ENCODE measurements at regions not wholly inside any gene's neighbourhood (a gene's known extent, or its start where the extent isn't known, plus 50 kb on each side); places are given as distances from the start of the nearest gene placed in this dataset.

DNA sequence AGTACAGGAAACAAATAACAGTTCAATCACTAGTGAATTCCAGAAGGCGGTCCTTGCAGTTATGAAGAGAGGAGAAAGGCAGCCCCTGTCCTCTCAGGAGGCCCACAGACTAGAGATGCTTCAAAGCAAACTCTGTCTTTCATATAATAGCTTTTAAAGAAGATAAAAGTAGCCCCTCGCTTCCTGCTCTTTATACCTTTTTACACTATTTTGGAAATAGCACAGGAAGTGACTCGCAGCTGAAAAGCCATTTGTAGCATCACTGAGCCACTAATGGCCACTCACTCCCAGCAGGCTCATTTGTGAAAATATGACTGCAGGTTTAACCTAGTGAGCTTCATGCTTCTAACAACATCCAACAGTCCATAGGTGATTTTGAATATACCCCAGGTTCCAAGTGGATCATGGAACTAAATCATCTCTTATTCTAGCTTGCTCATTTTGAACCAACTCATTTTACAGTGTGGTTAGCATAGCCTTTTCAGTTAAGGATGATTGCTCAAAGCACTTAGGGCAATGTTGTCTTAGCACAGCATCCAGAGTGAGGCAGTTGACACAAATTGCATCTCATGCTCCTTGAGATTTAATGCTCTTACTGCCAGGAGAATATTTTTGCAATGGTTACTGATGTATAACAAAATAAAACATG is 136.0 kb upstream of the NRSN1 start:
- DNase-seq, result no peak

DNA sequence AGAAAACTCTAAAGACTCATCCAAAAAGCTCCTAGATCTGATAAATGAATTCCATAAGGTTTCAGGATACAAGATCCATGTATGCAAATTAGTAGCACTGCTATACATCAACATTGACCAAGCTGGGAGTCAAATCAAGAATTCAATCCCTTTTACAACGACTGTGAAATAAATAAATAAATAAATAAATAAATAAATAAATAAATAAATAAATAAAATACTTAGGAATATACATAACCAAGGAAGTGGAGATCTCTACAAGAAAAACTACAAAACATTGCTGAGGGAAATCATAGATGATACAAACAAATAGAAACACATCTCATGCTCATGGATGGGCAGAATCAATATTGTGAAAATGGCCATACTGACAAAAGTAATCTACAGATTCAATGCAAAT is 132.0 kb upstream of the NRSN1 start:
- DNase-seq, result no peak

DNA sequence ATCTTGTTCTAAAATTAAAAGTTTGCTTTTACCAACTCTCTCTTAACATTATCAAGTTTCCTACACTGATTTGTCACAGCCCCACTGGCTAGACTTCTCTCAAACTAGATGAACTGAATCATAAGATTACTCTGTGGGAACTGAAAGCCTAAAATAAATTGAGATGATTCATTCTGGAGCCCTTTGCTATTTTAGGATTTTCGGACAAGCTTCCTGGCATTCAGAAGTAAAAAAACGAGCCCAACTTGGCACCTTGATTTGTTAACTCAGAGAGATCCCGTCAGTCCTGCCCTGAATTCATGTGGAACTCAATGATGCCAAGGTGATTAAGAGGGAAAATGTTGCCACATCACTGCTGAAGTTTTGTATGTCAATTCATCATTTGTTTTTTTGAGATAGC is 122.0 kb upstream of the NRSN1 start:
- no peak for DNase-seq

DNA sequence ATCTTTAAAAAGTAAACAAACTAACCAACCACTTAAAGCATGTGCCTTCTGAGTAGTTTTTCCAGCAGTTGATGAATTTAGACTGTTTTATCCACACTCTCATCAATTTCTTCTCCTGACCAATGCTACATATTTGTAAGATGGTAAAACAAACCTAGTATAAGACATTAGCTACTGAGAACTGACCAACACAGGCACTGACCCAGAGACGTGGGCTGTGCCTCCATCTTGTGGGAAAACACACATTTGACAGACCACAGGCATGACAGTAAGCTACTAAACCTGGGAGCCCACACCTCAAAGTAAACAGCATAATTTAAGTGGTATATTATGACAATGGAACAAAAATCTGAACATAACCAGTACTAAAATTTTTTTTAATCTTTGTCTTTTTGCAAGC is 121.4 kb upstream of the NRSN1 start:
- DNase-seq, result no peak

DNA sequence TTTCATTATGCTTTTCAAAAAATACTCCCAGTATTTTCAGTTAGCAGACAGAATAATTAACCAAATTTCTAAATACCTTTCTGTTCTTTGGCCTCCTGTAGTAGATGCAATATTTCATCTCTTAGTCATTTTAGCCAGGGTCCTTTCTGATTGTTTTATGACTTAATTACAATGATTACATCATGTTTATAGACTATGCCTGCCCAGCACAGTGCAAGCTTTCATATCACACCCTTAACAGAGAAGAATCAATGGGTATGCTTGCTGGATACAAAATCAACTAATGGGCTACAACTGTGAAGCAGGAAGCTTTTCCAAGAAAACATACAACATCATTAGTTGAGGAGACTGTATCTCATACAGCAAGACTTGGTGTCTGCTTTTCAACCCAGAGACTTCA is 119.8 kb upstream of the NRSN1 start:
- DNase-seq, result no peak

DNA sequence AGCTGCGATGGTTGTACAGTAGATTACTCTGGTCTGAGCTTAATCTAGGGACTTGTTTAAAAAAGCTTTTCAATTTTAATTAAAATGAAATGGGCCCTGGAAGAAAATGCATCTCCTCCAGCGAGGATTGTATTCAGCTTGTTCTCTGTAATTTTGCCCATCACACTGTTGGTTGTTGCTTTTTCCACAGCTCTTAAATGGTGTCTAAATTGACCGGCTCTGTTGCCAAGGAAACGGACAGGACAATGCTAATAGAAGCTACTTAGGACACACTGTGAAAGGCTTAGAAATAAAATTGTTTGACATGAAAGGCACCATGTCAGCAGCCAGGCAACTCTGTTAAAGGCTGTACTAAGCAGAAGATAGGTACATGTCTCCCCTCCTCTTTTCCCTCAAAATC is 116.7 kb upstream of the NRSN1 start:
- no peak for DNase-seq

DNA sequence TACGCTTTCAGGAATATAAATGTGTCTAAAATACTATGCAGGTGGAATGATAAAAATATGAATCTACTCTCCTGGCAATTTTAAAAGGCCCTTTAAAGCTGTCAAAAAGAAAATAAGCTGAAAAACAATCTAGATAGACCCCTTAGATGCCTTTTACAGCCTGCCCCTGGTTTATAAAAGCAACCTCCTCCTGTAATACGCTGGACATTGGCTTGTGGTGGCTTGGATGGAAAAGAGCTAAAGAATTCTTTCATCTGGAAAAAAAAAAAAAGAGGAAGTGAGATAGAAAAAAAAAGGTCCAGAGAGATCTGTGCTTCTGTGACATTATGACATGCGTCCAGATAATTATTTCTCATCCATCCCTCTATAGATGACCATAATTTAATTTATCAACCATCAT is 115.9 kb upstream of the NRSN1 start:
- DNase-seq, result no peak

DNA sequence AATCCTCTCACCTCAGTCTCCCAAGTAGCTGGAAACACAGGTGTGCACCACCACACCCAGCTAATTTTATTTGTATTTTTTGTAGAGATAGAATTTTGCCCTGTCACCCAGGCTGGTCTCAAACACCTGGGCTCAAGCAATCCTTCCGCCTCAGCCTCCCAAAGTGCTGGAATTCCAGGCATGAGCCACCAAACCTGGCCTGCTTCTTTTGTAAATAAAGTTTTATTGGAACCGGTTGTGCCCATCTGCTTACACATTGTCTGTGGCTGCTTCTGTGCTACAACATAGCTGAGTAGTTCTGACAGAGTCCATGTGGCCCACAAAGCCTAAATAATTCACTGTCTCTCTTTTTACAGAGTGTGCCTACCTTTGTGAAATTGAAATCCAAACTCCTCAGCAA is 109.7 kb upstream of the NRSN1 start:
- no peak for DNase-seq

DNA sequence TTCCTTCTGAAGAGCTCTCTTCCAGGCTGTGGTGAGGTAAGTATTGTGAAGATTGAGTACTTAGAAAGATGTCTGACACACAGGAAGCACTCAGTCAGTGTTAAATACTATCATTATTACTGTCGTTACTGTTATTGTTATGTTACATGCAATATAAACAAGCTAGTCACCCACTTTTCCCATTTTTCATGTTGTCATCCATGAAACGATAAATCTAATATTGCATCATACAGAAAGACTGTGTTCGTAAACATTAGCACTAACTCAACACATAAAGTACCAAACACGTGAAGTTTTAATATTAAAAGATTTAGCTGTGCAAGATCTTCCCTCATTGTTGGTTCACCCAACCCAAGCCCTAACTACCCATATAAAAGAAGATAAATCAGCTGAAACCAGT is 109.2 kb upstream of the NRSN1 start:
- DNase-seq, result no peak

DNA sequence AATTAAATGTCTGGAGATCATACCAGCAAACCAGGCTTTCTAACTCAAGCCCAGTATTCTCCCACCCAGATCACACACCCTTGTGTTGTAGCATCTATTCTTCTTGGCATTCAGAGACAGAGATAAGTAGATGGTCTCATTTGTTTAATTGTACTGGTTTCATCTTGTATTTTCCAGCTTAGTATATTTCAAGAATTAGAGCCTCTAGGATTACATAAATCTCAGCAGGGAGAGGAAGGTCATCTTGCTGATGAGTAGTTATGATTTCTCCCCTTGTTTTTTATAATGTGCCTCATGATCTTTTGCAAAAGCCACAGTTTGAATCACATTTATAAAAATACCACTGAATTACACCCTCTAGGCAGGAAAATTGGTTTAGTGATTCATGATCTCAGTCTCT is 106.6 kb upstream of the NRSN1 start:
- DNase-seq, result no peak

DNA sequence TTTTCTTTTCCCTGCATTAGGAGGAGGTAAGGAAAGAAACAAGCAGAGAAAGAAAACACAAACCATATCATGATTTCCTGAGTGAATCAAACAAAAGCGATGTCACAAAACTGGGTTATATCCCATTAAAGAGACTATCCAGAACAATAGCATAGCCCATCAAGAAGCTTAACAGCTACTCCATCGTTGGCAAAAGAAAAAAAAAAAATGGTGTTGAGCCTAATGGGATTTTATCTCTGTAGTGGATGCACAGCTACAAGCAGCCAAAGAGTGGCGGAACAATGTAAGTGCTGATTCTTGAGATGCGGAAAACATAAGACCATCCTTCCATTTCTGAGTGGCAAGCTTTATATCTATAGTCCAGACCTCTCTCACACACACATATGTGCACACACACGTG is 106.2 kb upstream of the NRSN1 start:
- DNase-seq, result no peak

DNA sequence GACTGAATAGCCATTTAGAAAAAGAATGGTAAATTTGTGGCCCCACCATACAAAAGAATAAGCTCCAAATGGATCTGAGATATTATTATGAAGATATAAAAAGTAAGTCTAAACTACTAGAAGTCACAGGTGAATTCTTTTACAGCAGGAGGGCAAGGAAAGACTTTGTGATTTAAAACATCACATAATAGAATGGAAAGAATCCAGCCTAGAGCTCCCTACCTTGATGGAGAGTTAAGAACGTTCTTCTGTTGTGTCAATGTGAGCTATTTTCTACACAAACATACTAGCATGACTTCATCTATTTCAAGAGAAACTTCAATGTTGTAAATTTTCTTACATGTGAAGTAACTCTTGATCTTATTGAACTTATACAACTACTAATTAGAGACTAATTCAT is 100.0 kb upstream of the NRSN1 start:
- DNase-seq, result no peak

DNA sequence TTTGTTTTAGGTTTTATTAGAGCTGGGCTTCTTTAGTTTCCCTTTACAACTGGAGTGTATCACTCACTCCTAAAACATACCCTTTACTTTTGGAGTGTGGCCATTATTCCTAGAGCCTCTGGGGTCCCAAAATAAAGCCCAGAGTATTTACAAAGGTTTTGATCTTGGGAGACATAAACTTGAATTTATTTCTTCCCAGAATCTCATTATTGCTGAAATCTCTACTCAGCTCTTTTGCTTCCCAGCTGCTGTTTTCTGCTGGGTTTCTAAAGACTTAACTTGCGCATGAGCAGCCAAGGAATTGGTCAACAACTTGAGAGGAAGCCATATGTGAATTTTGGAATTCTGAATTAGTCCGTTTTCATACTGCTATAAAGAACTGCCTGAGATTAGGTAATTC is 94.5 kb upstream of the NRSN1 start:
- no peak for DNase-seq

DNA sequence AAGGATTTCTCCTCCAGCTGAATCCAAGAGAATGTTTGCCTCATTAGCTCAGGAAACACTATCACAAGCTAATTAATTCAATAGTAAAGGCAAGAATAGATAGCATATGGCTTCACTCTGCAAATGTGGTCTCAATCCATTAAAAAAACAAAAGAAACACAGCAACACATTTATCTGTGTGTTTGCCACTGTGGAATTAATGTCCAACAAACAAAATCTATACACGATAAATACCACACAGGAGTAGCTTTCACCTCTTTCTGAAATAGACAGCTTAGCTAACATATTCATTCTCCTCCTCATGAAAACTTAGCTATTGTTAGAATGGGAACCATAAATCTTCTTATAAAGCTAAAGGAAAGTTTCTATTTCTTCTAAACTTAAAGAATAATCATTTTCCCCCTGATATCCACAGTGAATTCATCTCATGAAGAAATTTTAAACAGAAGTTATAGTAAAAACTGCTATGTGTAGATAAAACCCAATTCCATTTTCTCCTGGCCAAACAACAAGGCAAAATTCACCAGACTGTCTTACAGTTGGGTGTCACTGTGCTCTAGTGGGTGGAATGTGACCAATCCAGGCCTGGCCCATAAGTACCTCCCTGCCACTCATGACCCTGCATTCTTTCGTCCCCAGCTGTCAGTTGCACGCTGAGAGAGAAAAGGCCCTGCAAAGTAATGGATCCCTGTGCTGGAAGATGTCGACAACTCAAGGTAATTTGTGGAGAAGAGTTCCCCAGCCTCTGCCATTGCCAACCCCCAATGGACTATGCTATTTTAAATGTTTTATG is 92.9 kb upstream of the NRSN1 start:
- no peak for DNase-seq

DNA sequence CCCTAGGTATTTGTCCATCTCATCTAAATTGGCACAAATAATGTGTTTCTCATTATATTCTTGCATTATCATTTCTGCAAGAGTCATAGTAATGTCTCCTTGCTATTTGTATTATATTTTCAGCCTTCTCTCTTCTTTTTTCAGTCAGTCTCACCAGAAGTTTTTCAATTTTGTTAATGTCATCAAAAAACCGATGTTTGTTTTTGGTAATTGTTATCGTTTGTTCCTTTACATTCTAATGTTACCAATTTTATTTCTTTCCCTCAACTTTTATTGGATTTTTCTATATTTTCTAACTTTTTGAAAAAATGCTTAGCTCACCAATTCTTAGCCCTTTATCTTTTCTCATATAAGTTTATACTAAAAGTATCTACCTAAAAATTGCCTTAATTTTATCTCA is 82.2 kb upstream of the NRSN1 start:
- DNase-seq, result no peak

DNA sequence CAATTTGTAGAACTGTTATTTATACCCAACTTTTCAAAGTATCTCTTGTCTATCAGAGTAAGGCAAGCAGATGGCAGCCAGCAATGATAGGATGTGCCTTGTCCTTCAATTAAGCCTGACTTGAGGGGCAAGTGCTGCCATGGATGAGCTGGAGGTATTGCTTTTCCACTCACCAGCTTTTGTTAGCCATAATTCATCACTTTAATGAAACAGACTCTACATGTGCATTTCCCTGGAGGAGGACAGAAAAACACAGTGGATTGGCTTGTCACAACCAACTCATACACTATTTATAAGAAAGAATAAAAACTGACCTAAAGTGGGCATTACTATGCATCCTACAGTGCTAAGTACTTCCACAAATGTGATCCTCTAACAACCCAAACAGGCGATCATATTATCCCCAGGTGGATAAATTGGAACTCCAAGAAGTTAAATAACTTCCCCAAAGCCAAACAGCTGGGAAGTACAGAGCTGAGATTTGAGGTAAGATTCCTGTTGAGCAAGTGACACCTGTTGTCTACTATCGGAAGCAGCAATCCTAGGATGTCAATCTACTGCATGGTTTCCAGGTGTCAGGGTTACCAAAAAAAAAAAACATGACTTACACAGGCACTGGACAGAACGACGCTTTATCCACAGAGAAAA is 73.9 kb upstream of the NRSN1 start:
- DNase-seq, result no peak

DNA sequence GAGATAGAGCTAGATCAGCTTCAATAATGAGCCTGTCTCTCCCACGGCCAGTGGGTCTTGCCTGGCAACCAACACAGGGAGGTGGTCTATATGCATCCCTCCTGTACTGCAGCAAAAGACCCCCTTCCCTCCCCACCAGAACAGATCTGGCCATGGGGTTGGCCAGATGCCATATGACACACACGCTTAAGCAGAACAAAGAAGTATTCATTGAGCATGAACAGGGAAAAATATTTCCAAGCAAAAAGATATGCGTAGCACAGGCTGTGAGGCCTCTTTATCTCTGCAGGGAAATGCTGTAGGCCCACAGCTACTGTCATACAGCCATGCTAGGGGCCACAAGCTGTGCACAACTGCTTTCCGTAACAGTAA is 73.4 kb upstream of the NRSN1 start:
- DNase-seq, result no peak

DNA sequence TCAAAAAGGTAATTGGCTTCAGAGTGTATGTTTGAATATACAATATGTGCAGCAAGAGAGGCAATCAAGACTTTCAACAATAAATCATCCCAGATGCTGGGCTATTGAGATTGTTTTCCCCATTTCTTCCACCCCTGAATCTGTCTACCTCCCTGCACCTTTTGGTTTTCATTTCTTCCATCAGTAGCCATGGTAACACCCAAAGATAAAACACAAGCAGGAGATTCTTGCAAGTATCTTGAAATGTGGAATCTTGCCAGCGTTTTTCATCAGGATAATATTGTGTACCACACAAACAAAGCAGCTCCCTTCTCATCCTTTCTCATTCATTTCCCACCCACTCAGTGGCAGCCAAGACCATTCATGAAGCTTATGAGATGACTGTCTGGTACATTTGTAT is 73.0 kb upstream of the NRSN1 start:
- no peak for DNase-seq

DNA sequence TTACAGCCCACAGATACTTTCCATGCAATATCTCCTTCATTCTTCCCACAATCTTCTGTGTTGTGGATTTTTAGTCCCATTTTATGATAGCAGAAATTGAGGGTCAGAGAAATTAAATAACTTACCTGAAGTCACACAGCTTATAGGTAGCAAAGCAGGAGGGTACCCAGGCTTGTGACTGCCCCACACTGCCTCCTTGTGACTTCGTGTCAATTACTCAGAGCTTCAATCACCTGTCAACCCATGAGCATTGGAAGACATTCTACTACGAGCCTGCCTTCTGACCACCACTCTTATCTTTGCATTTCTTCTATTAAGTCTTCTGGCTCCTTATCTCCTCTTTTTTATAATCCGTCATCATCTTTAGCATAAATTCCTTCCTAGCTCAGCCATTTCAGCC is 71.6 kb upstream of the NRSN1 start:
- DNase-seq, result no peak

DNA sequence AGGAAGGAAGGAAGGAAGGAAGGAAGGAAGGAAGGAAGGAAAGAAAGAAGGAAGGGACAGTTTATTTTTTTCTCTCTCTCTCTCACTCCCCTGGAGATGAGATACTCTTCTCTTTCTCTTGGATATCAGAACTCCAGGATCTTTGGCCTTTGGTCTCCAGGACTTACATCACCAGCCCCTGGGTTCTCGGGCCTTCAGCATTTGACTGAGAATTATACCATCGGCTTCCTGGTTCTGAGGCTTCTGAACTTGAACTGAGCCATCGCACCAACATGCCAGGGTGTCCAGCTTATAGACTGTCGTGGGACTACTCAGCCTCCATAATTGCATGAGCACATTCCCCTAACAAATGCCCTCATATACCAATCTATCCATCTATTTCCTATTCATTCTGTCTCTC is 69.4 kb upstream of the NRSN1 start:
- no peak for DNase-seq

DNA sequence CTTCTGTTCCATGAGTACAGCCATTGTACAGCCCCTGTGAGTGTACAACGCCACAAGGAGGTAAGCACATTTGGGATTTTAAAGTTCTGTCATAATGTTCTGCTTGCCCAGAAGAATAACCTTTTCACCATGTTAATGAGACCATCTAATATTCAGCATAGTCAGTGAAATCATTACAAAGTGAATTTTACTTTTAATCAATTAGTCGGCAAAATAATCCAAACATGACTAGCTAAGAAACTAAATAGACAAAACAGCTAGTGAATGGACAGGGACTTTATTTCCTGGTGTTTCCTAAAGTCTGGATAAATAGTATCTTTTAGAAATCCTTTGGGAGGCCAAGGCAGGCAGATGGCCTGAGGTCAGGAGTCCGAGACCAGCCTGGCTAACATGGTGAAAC is 69.0 kb upstream of the NRSN1 start:
- no peak for DNase-seq

DNA sequence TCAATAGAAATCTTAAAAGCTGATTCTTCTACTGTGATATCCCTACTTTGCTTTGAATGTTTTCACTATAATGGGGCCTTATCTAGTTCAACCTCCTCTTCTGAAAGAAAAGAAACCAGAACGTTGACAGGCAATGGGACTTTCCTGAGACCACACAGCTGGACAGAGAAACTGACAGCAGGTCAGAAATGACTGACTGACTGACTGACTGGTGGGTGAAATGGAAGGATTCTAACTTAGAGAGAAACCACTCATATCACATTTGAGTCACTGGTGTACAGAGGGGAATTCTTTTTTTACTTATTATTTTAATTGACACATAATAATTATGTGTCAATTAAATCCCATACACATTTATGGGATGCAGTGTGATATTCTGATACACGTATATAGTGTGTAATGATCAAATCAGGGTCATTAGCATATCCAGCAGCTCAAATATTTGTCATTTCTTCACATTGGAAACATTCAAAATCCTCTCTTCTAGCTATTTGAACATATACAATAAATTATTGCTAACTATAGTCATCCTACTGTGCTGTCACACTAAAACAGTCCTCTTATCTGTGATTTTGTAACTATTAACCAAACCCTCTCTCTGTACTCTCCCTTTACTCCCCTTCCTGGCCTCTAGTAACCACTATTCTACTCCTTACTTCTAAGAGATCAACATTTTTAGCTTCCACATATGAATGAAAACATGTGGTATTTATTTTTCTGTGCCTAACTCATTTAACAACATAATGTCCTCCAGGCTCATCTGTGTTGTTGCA is 64.8 kb upstream of the NRSN1 start:
- no peak for DNase-seq

DNA sequence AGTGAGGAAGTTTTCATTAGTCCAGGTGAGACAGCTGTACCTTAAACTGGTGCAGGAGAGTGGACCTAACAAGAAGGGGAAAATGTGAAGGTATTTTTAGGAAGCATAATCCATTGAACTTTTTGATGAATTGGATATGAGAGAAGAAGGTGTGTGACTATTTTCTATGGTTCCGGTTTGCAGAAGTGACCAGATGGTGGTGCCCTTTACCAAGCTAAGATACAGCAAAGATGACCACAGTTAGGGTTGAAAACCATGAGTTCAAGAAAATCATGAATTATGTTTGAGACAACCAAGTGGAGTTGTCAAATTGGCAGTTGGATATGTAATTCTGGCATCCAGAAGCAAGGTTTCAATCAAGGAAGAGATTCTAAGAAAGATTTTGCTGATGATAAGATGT is 61.9 kb upstream of the NRSN1 start:
- DNase-seq, result no peak

DNA sequence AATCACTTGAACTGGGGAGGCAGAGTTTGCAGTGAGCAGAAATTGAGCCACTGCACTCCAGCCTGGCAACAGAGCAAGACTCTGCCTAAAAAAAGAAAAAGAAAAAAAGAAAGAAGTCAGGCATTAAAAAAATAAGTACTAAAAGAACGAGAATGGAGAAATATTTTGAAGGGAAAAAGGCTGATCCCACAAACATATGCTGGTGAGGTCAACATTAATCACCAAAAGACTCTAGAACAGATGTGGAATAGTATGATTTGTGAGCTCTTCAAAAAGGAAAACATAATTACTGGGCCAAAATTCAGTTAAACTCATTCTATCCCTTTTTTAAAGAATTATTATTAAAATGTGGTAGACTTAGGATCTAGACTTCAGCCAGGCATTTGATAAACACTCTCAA is 61.2 kb upstream of the NRSN1 start:
- no peak for DNase-seq

Data from NCI-H510A (cell line).